WTC11 (cell line): ENCODE measurements at regions not wholly inside any gene's neighbourhood (a gene's known extent, or its start where the extent isn't known, plus 50 kb on each side); places are given as distances from the start of the nearest gene placed in this dataset.

Experiments
- ATAC-seq: fragments of 200-7000 bp; cut with Tn5 transposase; 2 replicates; pipeline ENCODE4 v1.10.0; 2021; ENCODE audit warnings: mild to moderate bottlenecking, moderate library complexity
- CTCF ChIA-PET: fragments of 300-600 bp; sonication (Branson Sonifier 250); formaldehyde crosslinking; loops from one replicate; lab custom pipeline; 2021; ENCODE audit warnings: antibody characterized with exemption; lab: Charles Lee
- POLR2A ChIA-PET: fragments of 350-600 bp; sonication (Branson Sonifier 250); formaldehyde crosslinking; loops from one replicate; lab custom pipeline; 2021; ENCODE audit warnings: antibody characterized with exemption; lab: Charles Lee
- DNase-seq: peaks from one replicate; pipeline ENCODE4 v3.0.0; 2021; ENCODE audit warnings: low spot score
- H3K27ac Mint-ChIP-seq: 2 replicates; pipeline ENCODE4 v1.8.0; 2021; ENCODE audit warnings: mixed read lengths
- H3K27me3 Mint-ChIP-seq: 2 replicates; pipeline ENCODE4 v1.8.0; 2021; ENCODE audit warnings: low read depth, mild to moderate bottlenecking, moderate library complexity, mixed read lengths
- H3K36me3 Mint-ChIP-seq: 2 replicates; pipeline ENCODE4 v1.8.0; 2021; ENCODE audit warnings: mixed read lengths
- H3K4me1 Mint-ChIP-seq: 2 replicates; pipeline ENCODE4 v1.8.0; 2022; ENCODE audit warnings: mixed read lengths
- H3K4me3 Mint-ChIP-seq: 2 replicates; pipeline ENCODE4 v1.8.0; 2021; ENCODE audit warnings: mild to moderate bottlenecking, moderate library complexity, mixed read lengths
- H3K9me3 Mint-ChIP-seq: 2 replicates; pipeline ENCODE4 v1.8.0; 2021; ENCODE audit warnings: mixed read lengths
- ELF4 ChIP-seq: sonication (generic); formaldehyde crosslinking; IDR thresholded peaks from 2 replicates; pipeline ENCODE4 v1.8.1; 2022; ENCODE audit warnings: low read depth, mild to moderate bottlenecking, moderate library complexity, missing genetic modification reagents
- FOXJ3 ChIP-seq: sonication (generic); formaldehyde crosslinking; IDR thresholded peaks from 2 replicates; pipeline ENCODE4 v1.9.0; 2021; ENCODE audit warnings: missing genetic modification reagents, mild to moderate bottlenecking, borderline replicate concordance
- GRHL2 ChIP-seq: fragments of 250-450 bp; sonication (Bioruptor Pico); IDR thresholded peaks from 2 replicates; pipeline ENCODE4 v1.8.0; 2022; ENCODE audit warnings: mild to moderate bottlenecking, moderate library complexity; ENCODE audit not compliant: insufficient replicate concordance, severe bottlenecking
- NR2C2 ChIP-seq: sonication (generic); formaldehyde crosslinking; IDR thresholded peaks from 2 replicates; pipeline ENCODE4 v1.8.0; 2022; ENCODE audit warnings: mild to moderate bottlenecking, missing genetic modification reagents
- SOX15 ChIP-seq: fragments of 250-450 bp; sonication (Bioruptor Pico); IDR thresholded peaks from 2 replicates; pipeline ENCODE4 v1.9.0; 2021; ENCODE audit warnings: mild to moderate bottlenecking
- SP1 ChIP-seq: sonication (generic); formaldehyde crosslinking; conservative IDR thresholded peaks from 2 replicates; pipeline ENCODE4 v1.8.1; 2022; ENCODE audit warnings: missing genetic modification reagents
- TEAD1 ChIP-seq: sonication (generic); formaldehyde crosslinking; IDR thresholded peaks from 2 replicates; pipeline ENCODE4 v1.8.0; 2022; ENCODE audit warnings: mild to moderate bottlenecking, missing genetic modification reagents
- ZNF138 ChIP-seq: sonication (generic); formaldehyde crosslinking; conservative IDR thresholded peaks from 2 replicates; pipeline ENCODE4 v1.8.1; 2022; ENCODE audit warnings: mild to moderate bottlenecking, moderate library complexity, missing genetic modification reagents
- ZNF423 ChIP-seq: fragments of 250-450 bp; sonication (Bioruptor Pico); IDR thresholded peaks from 2 replicates; pipeline ENCODE4 v2.1.2; 2022; ENCODE audit warnings: mild to moderate bottlenecking, moderate library complexity
- ZNF425 ChIP-seq: fragments of 250-450 bp; sonication (Bioruptor Pico); conservative IDR thresholded peaks from 2 replicates; pipeline ENCODE4 v1.9.0; 2021; ENCODE audit warnings: mild to moderate bottlenecking
- ZNF512 ChIP-seq: sonication (generic); formaldehyde crosslinking; IDR thresholded peaks from 2 replicates; pipeline ENCODE4 v1.8.1; 2022; ENCODE audit warnings: missing genetic modification reagents, borderline replicate concordance
- TF ChIP-seq, protein P1 (sequence below): fragments of 250-450 bp; sonication (Bioruptor Pico); IDR thresholded peaks from 2 replicates; pipeline ENCODE4 v1.8.0; 2021; ENCODE audit warnings: mild to moderate bottlenecking
- TF ChIP-seq, protein P2 (sequence below): sonication (generic); formaldehyde crosslinking; conservative IDR thresholded peaks from 2 replicates; pipeline ENCODE4 v1.8.1; 2023; ENCODE audit warnings: mild to moderate bottlenecking, low read depth, missing genetic modification reagents, moderate library complexity
- TF ChIP-seq, protein P3 (sequence below): sonication (generic); formaldehyde crosslinking; IDR thresholded peaks from 2 replicates; pipeline ENCODE4 v1.8.0; 2022; ENCODE audit warnings: mild to moderate bottlenecking, missing genetic modification reagents
- TF ChIP-seq, protein P4 (sequence below): sonication (generic); formaldehyde crosslinking; IDR thresholded peaks from 2 replicates; pipeline ENCODE4 v1.8.1; 2022; ENCODE audit warnings: mild to moderate bottlenecking, missing genetic modification reagents, moderate library complexity, borderline replicate concordance
- TF ChIP-seq, protein P5 (sequence below): fragments of 200-600 bp; IDR thresholded peaks from 2 replicates; pipeline ENCODE4 v1.8.0; 2022; ENCODE audit warnings: antibody characterized with exemption

GRCh38 chr2:217222309-217222910, 362.5 kb upstream of the TNP1 start:
- ChIA-PET POLR2A (no interaction called here), CTCF (interaction anchor here (1.1 kb wide), 1 partner anchor 61 kb away, joined by 3 read pairs; no protein-coding TSS in a partner anchor)
- DNase-seq (no peak), ATAC-seq (no peak)
- no peak overlapping the region for H3K27ac Mint-ChIP-seq
- H3K36me3 Mint-ChIP-seq = no peaks in the 10 kb centered on the region
- peaks cover 5% of the 10 kb centered on the region; the same call in 1 of the 2 replicates for H3K9me3 Mint-ChIP-seq
- TF ChIP-seq ZNF138 (CRISPR knock-in tag) (no peak), SOX15 (CRISPR knock-in tag) (no peak), GRHL2 (CRISPR knock-in tag) (no peak), ZNF512 (CRISPR knock-in tag) (no peak), ELF4 (no peak), TEAD1 (CRISPR knock-in tag) (no peak), ZNF423 (CRISPR knock-in tag) (no peak), SP1 (CRISPR knock-in tag) (no peak), NR2C2 (CRISPR knock-in tag) (no peak), ZNF425 (no peak), FOXJ3 (CRISPR knock-in tag) (no peak)
- TF ChIP-seq, protein P1, sequence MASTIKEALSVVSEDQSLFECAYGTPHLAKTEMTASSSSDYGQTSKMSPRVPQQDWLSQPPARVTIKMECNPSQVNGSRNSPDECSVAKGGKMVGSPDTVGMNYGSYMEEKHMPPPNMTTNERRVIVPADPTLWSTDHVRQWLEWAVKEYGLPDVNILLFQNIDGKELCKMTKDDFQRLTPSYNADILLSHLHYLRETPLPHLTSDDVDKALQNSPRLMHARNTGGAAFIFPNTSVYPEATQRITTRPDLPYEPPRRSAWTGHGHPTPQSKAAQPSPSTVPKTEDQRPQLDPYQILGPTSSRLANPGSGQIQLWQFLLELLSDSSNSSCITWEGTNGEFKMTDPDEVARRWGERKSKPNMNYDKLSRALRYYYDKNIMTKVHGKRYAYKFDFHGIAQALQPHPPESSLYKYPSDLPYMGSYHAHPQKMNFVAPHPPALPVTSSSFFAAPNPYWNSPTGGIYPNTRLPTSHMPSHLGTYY = no peak
- TF ChIP-seq, protein P2, sequence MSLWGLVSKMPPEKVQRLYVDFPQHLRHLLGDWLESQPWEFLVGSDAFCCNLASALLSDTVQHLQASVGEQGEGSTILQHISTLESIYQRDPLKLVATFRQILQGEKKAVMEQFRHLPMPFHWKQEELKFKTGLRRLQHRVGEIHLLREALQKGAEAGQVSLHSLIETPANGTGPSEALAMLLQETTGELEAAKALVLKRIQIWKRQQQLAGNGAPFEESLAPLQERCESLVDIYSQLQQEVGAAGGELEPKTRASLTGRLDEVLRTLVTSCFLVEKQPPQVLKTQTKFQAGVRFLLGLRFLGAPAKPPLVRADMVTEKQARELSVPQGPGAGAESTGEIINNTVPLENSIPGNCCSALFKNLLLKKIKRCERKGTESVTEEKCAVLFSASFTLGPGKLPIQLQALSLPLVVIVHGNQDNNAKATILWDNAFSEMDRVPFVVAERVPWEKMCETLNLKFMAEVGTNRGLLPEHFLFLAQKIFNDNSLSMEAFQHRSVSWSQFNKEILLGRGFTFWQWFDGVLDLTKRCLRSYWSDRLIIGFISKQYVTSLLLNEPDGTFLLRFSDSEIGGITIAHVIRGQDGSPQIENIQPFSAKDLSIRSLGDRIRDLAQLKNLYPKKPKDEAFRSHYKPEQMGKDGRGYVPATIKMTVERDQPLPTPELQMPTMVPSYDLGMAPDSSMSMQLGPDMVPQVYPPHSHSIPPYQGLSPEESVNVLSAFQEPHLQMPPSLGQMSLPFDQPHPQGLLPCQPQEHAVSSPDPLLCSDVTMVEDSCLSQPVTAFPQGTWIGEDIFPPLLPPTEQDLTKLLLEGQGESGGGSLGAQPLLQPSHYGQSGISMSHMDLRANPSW (CRISPR knock-in tag) = no peak
- TF ChIP-seq, protein P3, sequence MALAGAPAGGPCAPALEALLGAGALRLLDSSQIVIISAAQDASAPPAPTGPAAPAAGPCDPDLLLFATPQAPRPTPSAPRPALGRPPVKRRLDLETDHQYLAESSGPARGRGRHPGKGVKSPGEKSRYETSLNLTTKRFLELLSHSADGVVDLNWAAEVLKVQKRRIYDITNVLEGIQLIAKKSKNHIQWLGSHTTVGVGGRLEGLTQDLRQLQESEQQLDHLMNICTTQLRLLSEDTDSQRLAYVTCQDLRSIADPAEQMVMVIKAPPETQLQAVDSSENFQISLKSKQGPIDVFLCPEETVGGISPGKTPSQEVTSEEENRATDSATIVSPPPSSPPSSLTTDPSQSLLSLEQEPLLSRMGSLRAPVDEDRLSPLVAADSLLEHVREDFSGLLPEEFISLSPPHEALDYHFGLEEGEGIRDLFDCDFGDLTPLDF (CRISPR knock-in tag) = no peak
- TF ChIP-seq, protein P4, sequence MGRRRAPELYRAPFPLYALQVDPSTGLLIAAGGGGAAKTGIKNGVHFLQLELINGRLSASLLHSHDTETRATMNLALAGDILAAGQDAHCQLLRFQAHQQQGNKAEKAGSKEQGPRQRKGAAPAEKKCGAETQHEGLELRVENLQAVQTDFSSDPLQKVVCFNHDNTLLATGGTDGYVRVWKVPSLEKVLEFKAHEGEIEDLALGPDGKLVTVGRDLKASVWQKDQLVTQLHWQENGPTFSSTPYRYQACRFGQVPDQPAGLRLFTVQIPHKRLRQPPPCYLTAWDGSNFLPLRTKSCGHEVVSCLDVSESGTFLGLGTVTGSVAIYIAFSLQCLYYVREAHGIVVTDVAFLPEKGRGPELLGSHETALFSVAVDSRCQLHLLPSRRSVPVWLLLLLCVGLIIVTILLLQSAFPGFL (CRISPR knock-in tag) = no peak
- TF ChIP-seq, protein P5, sequence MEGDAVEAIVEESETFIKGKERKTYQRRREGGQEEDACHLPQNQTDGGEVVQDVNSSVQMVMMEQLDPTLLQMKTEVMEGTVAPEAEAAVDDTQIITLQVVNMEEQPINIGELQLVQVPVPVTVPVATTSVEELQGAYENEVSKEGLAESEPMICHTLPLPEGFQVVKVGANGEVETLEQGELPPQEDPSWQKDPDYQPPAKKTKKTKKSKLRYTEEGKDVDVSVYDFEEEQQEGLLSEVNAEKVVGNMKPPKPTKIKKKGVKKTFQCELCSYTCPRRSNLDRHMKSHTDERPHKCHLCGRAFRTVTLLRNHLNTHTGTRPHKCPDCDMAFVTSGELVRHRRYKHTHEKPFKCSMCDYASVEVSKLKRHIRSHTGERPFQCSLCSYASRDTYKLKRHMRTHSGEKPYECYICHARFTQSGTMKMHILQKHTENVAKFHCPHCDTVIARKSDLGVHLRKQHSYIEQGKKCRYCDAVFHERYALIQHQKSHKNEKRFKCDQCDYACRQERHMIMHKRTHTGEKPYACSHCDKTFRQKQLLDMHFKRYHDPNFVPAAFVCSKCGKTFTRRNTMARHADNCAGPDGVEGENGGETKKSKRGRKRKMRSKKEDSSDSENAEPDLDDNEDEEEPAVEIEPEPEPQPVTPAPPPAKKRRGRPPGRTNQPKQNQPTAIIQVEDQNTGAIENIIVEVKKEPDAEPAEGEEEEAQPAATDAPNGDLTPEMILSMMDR = no peak
- no peaks in the 10 kb centered on the region; the same call in none of the 2 replicates for H3K27me3 Mint-ChIP-seq
- no peak overlapping the region for H3K4me3 Mint-ChIP-seq
- H3K4me1 Mint-ChIP-seq = peaks cover 3% of the 10 kb centered on the region
